Activated CD8-positive, alpha-beta T cell treated with anti-CD3 and anti-CD28 coated beads for 36 hours (primary cell): ENCODE measurements at regions not wholly inside any gene's neighbourhood (a gene's known extent, or its start where the extent isn't known, plus 50 kb on each side); places are given as distances from the start of the nearest gene placed in this dataset.
A peak's percentile ranks its signal among the peaks of the same experiment; 100 is the strongest.

Experiments used
- ATAC-seq: fragments of 200-7000 bp; cut with Tn5 transposase; one replicate; pipeline ENCODE4 v1.10.0; 2021; ENCODE audit warnings: mild to moderate bottlenecking, moderate library complexity
- CTCF ChIA-PET: fragments of 350-600 bp; sonication (Branson Sonifier 250); formaldehyde crosslinking; loops from one replicate; lab custom pipeline; 2021; ENCODE audit warnings: antibody characterized with exemption; lab: Charles Lee
- POLR2A ChIA-PET: fragments of 350-600 bp; sonication (Branson Sonifier 250); formaldehyde crosslinking; loops from one replicate; lab custom pipeline; 2021; ENCODE audit warnings: antibody characterized with exemption; lab: Charles Lee
- DNase-seq: peaks from one replicate; pipeline ENCODE4 v3.0.0-alpha.2; 2020
- H3K27ac Mint-ChIP-seq: one replicate; pipeline ENCODE4 v1.8.0; 2021; ENCODE audit warnings: mild to moderate bottlenecking, mixed read lengths
- H3K27me3 Mint-ChIP-seq: one replicate; pipeline ENCODE4 v1.8.0; 2021; ENCODE audit warnings: mixed read lengths
- H3K36me3 Mint-ChIP-seq: one replicate; pipeline ENCODE4 v1.8.0; 2021; ENCODE audit warnings: low read depth, mixed read lengths
- H3K4me1 Mint-ChIP-seq: one replicate; pipeline ENCODE4 v1.8.0; 2021; ENCODE audit warnings: low read depth, mixed read lengths
- H3K4me3 Mint-ChIP-seq: one replicate; pipeline ENCODE4 v1.8.0; 2021; ENCODE audit warnings: mild to moderate bottlenecking, moderate library complexity, mixed read lengths
- H3K9me3 Mint-ChIP-seq: one replicate; pipeline ENCODE4 v1.8.0; 2021; ENCODE audit warnings: mixed read lengths
- CTCF ChIP-seq: fragments of 200-600 bp; IDR thresholded peaks from one replicate; pipeline ENCODE4 v1.8.0; 2022; ENCODE audit warnings: antibody characterized with exemption, mild to moderate bottlenecking
- intact Hi-C: fragments of 100-400 bp; cut with micrococcal nuclease; formaldehyde crosslinking; loops from one replicate; pipeline ENCODE4 v1.10.0; 2022

GRCh38 chr1:31509124-31510072 is 66.9 kb upstream of the TINAGL1 start:
- intact Hi-C loops: no loop called here
- TF ChIP-seq CTCF: no peak
- Mint-ChIP-seq H3K4me1 (peaks cover 22% of the 10 kb centered on the region), H3K9me3 (no peaks in the 10 kb centered on the region), H3K36me3 (no peaks in the 10 kb centered on the region), H3K4me3 (no peak overlapping the region), H3K27ac (no peak overlapping the region), H3K27me3 (peaks cover 4% of the 10 kb centered on the region)
- POLR2A ChIA-PET: interaction anchor here (1.2 kb wide), 1 partner anchor 213 kb away, joined by 4 read pairs; the partner anchor contains the start of genes SNRNP40 and ZCCHC17
- DNase-seq: peak; percentile 57
- CTCF ChIA-PET: no interaction called here
- ATAC-seq: peak; percentile 71

- Mint-ChIP-seq H3K9me3 (no peaks in the 10 kb centered on the region), H3K36me3 (no peaks in the 10 kb centered on the region), H3K4me3 (no peak overlapping the region), H3K4me1 (peaks cover 19% of the 10 kb centered on the region), H3K27ac (no peak overlapping the region), H3K27me3 (peaks cover 4% of the 10 kb centered on the region)
- POLR2A ChIA-PET: interaction anchor here (1.2 kb wide), 1 partner anchor 214 kb away, joined by 4 read pairs; the partner anchor contains the start of genes SNRNP40 and ZCCHC17
- ATAC-seq (no peak), DNase-seq (no peak)
- intact Hi-C loops: no loop called here
- no peak for TF ChIP-seq CTCF
- CTCF ChIA-PET: no interaction called here
These were observed 66.0 kb upstream of the TINAGL1 start for GRCh38 chr1:31510304-31510703.

GRCh38 chr1:31510853-31511789 is 65.2 kb upstream of the TINAGL1 start:
- intact Hi-C loops: no loop called here
- Mint-ChIP-seq H3K4me1 (peaks cover 11% of the 10 kb centered on the region), H3K9me3 (no peaks in the 10 kb centered on the region), H3K36me3 (no peaks in the 10 kb centered on the region), H3K27ac (no peak overlapping the region), H3K4me3 (no peak overlapping the region), H3K27me3 (peaks cover 4% of the 10 kb centered on the region)
- TF ChIP-seq CTCF: no peak
- ChIA-PET CTCF (no interaction called here), POLR2A (no interaction called here)
- no peak for ATAC-seq
- DNase-seq: no peak

- ChIA-PET CTCF (no interaction called here), POLR2A (no interaction called here)
- Mint-ChIP-seq H3K27ac (no peak overlapping the region), H3K36me3 (no peaks in the 10 kb centered on the region), H3K27me3 (no peaks in the 10 kb centered on the region), H3K9me3 (no peaks in the 10 kb centered on the region), H3K4me1 (peaks cover 7% of the 10 kb centered on the region), H3K4me3 (no peak overlapping the region)
- TF ChIP-seq CTCF: no peak
- DNase-seq (no peak), ATAC-seq (no peak)
- intact Hi-C loops: no loop called here
These were observed 64.3 kb upstream of the TINAGL1 start for GRCh38 chr1:31511848-31512615.
